HG03108 (cell line): ENCODE measurements at regions not wholly inside any gene's neighbourhood (a gene's known extent, or its start where the extent isn't known, plus 50 kb on each side); places are given as distances from the start of the nearest gene placed in this dataset.

Experiments used
- ATAC-seq: cut with Tn5 transposase; IDR thresholded peaks from one replicate; pipeline ENCODE4 v1.9.1; 2021; ENCODE audit warnings: moderate library complexity; ENCODE audit not compliant: unreplicated experiment

- ATAC-seq: no peak
Observed at GRCh38 chr10:83248106-83248631, 891.1 kb upstream of the GHITM start.

- no peak for ATAC-seq
Observed at GRCh38 chr10:83250396-83250795, 888.9 kb upstream of the GHITM start.

GRCh38 chr10:83252169-83252568, 887.1 kb upstream of the GHITM start:
- no peak for ATAC-seq

GRCh38 chr10:83252596-83252995, 886.7 kb upstream of the GHITM start:
- ATAC-seq: no peak

- no peak for ATAC-seq
Observed at GRCh38 chr10:83253011-83253671, 886.2 kb upstream of the GHITM start.

GRCh38 chr10:83254698-83255097, 884.6 kb upstream of the GHITM start:
- ATAC-seq: no peak

GRCh38 chr10:83262434-83262833, 876.9 kb upstream of the GHITM start:
- ATAC-seq: no peak

- no peak for ATAC-seq
Observed at GRCh38 chr10:83272666-83273434, 866.5 kb upstream of the GHITM start.

- ATAC-seq: no peak
Observed at GRCh38 chr10:83274088-83274487, 865.2 kb upstream of the GHITM start.

GRCh38 chr10:83276971-83277370, 862.3 kb upstream of the GHITM start:
- no peak for ATAC-seq

- no peak for ATAC-seq
Observed at GRCh38 chr10:83283151-83283550, 856.2 kb upstream of the GHITM start.

- ATAC-seq: no peak
Observed at GRCh38 chr10:83287374-83287773, 851.9 kb upstream of the GHITM start.

GRCh38 chr10:83289373-83289772, 849.9 kb upstream of the GHITM start:
- no peak for ATAC-seq

- no peak for ATAC-seq
Observed at GRCh38 chr10:83289948-83290347, 849.4 kb upstream of the GHITM start.

- no peak for ATAC-seq
Observed at GRCh38 chr10:83301732-83302131, 837.6 kb upstream of the GHITM start.

- ATAC-seq: no peak
Observed at GRCh38 chr10:83302623-83303022, 836.7 kb upstream of the GHITM start.

- no peak for ATAC-seq
Observed at GRCh38 chr10:83310688-83311087, 828.6 kb upstream of the GHITM start.

GRCh38 chr10:83312570-83312969, 826.7 kb upstream of the GHITM start:
- no peak for ATAC-seq

GRCh38 chr10:83332690-83333089, 806.6 kb upstream of the GHITM start:
- ATAC-seq: no peak

GRCh38 chr10:83333566-83333965, 805.7 kb upstream of the GHITM start:
- no peak for ATAC-seq

GRCh38 chr10:83343676-83344075, 795.6 kb upstream of the GHITM start:
- ATAC-seq: no peak

- no peak for ATAC-seq
Observed at GRCh38 chr10:83346266-83346910, 792.9 kb upstream of the GHITM start.
